ENCODE measurements at regions not wholly inside any gene's neighbourhood (a gene's known extent, or its start where the extent isn't known, plus 50 kb on each side); places are given as distances from the start of the nearest gene placed in this dataset.

GRCh38 chr10:127826154-127826725 is 66.5 kb downstream of the CLRN3 start:
- Histone ChIP-seq H3K27me3 (no peaks in the 10 kb centered on the region), H3K4me1 (no peaks in the 10 kb centered on the region), H3K27ac (no peak overlapping the region), H3K4me3 (no peak overlapping the region), H3K36me3 (no peaks in the 10 kb centered on the region), H3K9me3 (peaks cover 0 to 6% (median 0%) of the 10 kb centered on the region in 3 donors)
- 81 to 82% methylated on average over 6 to 10 of the region's 10 CpGs for WGBS, 2 donors
- no peak for DNase-seq
- intact Hi-C loops (cut with DNase I): no loop called here
- TF ChIP-seq POLR2A (IDR thresholded peaks at IDR 0.05): no peak
- TF ChIP-seq CTCF (IDR thresholded peaks at IDR 0.05): no peak

GRCh38 chr10:127827354-127828140 is 65.2 kb downstream of the CLRN3 start:
- H3K4me3 ChIP-seq: no peak overlapping the region
- WGBS, 2 donors: 65 to 70% methylated on average over 5 of the region's 6 CpGs

More at GRCh38 chr10:127827354-127828140, 65.2 kb downstream of the CLRN3 start:
- DNase-seq: no peak
- Histone ChIP-seq H3K27me3 (peaks cover 0 to 5% (median 0%) of the 10 kb centered on the region in 4 donors), H3K27ac (no peak overlapping the region), H3K4me1 (peaks cover 0 to 2% (median 0%) of the 10 kb centered on the region in 3 donors), H3K9me3 (peaks cover 0 to 5% (median 0%) of the 10 kb centered on the region in 3 donors), H3K36me3 (no peaks in the 10 kb centered on the region)
- intact Hi-C loops (cut with DNase I): no loop called here
- TF ChIP-seq POLR2A (IDR thresholded peaks at IDR 0.05): no peak
- no peak for TF ChIP-seq CTCF (IDR thresholded peaks at IDR 0.05)

All from esophagus squamous epithelium (tissue), 5 donors.